GM11168 (cell line): ENCODE measurements at regions not wholly inside any gene's neighbourhood (a gene's known extent, or its start where the extent isn't known, plus 50 kb on each side); places are given as distances from the start of the nearest gene placed in this dataset.

Experiments used
- in situ Hi-C: fragments of 300-500 bp; cut with MboI; formaldehyde crosslinking; loops from one replicate; pipeline ENCODE4 v1.12.0; 2022; ENCODE audit warnings: low sequenced_read_pairs; ENCODE audit not compliant: unreplicated experiment

DNA sequence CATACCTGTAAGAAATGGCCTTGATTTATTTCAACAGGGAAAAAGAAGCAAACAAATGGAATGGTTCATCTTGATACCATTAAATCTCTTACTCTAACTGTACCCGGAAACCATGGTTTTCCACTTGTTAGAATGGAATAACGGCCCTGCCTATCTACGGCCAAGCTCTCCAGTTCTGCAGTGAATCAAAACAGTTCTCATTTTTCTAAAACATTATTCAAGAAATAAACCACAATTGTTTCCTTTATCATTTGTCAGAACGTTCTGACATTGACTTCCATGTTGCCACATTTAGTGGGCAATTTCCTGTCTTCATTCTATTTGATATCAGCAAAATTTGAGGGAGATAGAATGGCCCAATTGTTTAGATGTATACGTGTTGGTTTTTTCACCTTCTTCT lies 118.8 kb upstream of the CDH19 start:
- in situ Hi-C loops: no loop called here

DNA sequence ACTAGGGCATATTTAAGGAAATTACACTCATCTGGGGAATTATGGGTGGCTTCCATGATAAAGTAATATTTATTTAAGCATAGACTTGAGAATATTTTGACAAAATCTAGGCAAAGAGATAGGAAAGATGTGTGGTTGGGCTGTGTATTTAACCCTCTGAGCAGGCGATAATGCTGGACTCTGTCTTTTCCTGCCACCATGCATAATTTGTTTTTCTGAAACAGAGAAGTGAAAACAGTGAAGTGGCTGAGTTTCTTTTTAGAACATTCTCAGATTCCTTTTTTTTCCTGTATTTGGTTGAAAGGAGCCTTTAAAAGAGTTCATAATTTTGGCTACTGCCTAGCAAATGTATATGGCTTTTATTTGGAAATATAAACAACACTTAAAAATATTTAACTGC lies 104.8 kb upstream of the CDH19 start:
- in situ Hi-C loops: no loop called here

DNA sequence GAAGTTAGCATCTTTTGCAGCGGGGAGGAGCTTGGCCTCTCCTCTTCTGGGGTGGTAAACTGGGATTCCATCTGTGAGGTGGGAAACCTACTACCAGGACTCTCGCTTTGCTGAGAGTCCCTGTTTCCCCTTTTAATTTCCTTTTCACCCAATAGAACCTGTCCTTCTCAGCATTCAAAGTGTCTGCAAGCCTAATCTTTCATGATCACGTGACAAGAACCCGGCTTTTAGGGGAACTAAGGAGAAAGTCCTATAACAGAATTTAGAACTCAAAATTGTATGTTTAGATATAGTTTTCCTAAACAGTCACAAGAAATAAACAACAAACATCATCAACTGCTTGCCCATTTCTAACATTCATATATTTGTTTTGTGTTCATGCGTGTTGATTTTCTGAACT lies 103.6 kb upstream of the CDH19 start:
- in situ Hi-C loops: no loop called here

DNA sequence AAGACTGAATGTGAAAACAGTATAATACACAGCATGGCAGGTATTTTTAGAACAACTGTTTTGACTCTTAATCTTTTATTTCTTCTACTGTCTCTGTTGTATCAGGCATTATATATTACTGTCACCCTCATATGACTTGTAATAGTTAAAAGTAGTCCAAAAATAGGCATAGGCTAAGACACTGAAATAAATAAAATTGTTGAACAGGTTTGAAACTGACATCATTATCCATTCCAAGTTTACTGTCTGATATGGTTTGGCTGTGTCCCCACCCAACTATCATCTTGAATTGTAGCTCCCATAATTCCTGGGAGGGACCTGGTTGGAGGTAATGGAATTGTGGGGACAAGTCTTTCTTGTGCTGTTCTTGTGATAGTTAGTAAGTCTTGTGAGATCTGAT lies 91.4 kb upstream of the CDH19 start:
- in situ Hi-C loops: no loop called here

DNA sequence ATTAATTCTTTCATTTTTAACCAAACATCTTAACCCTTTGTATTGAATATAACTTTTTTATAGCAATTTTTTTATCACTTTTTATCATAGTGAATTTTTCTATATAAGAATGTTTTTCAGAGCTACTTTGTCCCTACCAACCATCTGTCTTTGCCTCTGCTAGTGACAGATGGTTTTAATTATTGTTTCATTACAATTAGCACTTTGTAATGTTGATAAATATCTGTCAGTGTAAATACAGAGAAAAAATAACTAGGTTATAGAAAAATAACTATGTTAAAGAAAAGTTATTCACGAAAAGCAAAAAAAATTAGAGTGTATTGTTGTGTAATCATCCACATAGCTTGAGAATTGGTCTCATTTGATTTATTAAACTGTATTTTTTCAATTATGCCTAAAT lies 91.0 kb upstream of the CDH19 start:
- in situ Hi-C loops: no loop called here

DNA sequence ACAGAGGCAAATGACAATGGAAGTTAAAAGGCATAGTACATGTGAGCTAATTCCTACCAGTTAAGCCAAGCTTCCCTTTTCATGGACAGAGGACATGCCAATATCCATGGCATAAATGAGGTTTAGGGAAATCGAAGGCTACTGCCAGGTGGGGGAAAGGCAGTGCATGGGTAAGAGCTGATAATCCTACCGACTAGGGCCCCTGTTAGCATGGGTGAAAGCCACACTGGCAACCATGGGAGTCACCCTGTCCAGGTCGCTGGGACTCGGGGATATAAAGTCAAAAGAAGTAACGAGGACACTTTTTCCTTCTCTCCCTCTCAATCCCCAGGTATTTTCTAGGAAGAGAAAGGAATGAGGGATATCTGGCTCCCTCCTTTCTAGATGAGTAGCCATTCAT lies 83.7 kb upstream of the CDH19 start:
- in situ Hi-C loops: no loop called here

DNA sequence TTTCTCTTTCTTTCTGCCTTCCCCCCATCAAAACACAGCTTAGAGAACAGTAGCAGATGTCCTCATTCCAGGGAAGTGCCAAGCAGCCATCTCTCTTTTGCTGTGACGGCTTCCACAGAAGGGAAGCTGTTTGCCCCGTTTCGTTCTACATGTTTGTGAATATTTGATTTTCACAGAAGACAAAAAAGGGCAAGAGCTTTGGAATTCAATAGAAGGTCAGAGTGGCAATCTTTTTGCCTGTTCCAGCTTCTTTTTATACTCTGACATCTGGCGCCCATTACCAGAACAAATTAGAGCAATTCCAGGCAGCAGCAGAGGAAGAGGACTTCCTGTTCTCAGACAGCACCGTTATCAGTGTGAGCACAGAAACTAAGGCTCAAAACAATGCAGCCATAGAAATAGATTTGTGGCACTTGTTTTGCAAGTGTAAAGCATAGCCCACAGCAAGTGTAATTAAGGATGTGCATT lies 79.0 kb upstream of the CDH19 start:
- in situ Hi-C loops: no loop called here

DNA sequence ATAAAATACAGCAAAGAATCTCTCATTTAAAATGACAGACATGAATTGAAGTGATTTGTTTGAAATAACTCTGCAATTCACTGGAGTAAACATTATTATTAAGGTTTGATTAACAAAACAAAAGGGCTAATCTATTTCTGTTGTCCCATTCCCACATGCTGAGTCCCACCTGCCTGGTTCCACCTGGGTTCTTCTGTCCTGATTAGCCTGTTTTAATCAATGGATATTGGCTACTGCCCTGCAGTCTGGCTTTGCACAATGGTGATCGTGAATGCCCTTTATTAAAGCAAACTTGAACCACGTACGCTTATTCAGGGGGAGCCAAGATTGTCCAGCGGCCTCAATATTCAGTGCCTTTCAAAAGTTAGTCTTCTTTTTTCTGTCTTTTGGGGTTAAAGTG lies 72.8 kb upstream of the CDH19 start:
- in situ Hi-C loops: no loop called here

- in situ Hi-C loops: no loop called here
These were observed 70.4 kb upstream of the CDH19 start for GRCh38 chr18:66674286-66674685.

- in situ Hi-C loops: no loop called here
These were observed 64.8 kb upstream of the CDH19 start for GRCh38 chr18:66668706-66669105.

DNA sequence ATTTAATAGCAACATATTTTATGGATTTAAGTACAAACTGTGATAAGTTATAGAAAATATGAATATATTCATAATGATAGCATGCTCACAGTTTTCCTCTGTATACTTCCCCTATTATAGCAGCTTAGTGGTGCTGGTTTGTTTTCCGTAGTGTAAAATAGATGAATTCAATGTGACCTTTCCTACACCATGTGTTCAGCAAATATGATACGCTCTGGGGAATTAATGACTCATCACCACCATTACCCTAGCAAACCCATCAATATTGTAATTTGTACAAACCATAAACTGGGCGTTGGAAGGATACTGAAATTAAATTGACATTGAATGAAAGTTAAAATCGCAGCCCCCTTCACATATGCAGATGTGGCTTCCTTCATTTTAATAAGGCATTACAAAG lies 58.7 kb upstream of the CDH19 start:
- in situ Hi-C loops: no loop called here

GRCh38 chr18:66655407-66655806 lies 51.5 kb upstream of the CDH19 start:
- in situ Hi-C loops: no loop called here
